Endothelial cell (in vitro differentiated cells): ENCODE measurements at regions not wholly inside any gene's neighbourhood (a gene's known extent, or its start where the extent isn't known, plus 50 kb on each side); places are given as distances from the start of the nearest gene placed in this dataset.

ENCODE experiments used
- DNase-seq: peaks from one replicate; pipeline ENCODE4 v3.0.0; 2021; ENCODE audit warnings: low spot score
- H3K27ac Mint-ChIP-seq: one replicate; pipeline ENCODE4 v1.8.0; 2021; ENCODE audit warnings: mixed read lengths, inconsistent platforms; ENCODE audit not compliant: unreplicated experiment
- H3K27me3 Mint-ChIP-seq: one replicate; pipeline ENCODE4 v1.8.0; 2021; ENCODE audit warnings: mild to moderate bottlenecking, moderate library complexity, mixed read lengths, inconsistent platforms; ENCODE audit not compliant: unreplicated experiment
- H3K36me3 Mint-ChIP-seq: one replicate; pipeline ENCODE4 v1.8.0; 2021; ENCODE audit warnings: mild to moderate bottlenecking, low read depth, mixed read lengths, inconsistent platforms; ENCODE audit not compliant: unreplicated experiment
- H3K4me1 Mint-ChIP-seq: one replicate; pipeline ENCODE4 v1.8.0; 2021; ENCODE audit warnings: mild to moderate bottlenecking, mixed read lengths, inconsistent platforms; ENCODE audit not compliant: unreplicated experiment
- H3K4me3 Mint-ChIP-seq: one replicate; pipeline ENCODE4 v1.8.0; 2021; ENCODE audit warnings: mild to moderate bottlenecking, mixed read lengths, inconsistent platforms; ENCODE audit not compliant: unreplicated experiment
- H3K9me3 Mint-ChIP-seq: one replicate; pipeline ENCODE4 v1.8.0; 2021; ENCODE audit warnings: mixed read lengths, inconsistent platforms; ENCODE audit not compliant: unreplicated experiment
- TF ChIP-seq, protein P1 (sequence below): fragments of 200-600 bp; sonication (generic); IDR thresholded peaks from one replicate; pipeline ENCODE4 v1.5.0; 2021; ENCODE audit warnings: antibody characterized with exemption; ENCODE audit not compliant: unreplicated experiment

DNA sequence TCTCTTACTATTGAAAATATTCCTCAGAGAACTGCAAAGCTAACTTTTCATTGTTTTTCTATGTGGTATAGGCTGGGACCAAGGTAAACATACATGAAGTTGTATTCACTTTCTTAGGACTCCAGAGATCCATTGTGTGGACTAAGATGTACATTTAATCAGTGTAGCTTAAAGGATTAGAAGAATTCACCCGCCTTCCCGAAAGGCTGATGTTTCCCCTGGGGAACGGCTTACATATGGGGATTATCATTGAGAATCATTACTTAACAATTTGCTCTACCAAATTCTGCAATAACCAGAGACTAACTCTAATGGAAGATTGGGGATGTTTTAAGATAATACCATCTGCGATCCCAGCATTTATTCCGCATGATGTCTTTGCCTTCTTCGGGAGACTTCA is 257.1 kb upstream of the KIAA1217 start:
- Mint-ChIP-seq H3K36me3 (no peaks in the 10 kb centered on the region), H3K4me1 (no peaks in the 10 kb centered on the region), H3K9me3 (no peaks in the 10 kb centered on the region), H3K27me3 (no peaks in the 10 kb centered on the region), H3K4me3 (no peak overlapping the region), H3K27ac (no peak overlapping the region)
- TF ChIP-seq, protein P1, sequence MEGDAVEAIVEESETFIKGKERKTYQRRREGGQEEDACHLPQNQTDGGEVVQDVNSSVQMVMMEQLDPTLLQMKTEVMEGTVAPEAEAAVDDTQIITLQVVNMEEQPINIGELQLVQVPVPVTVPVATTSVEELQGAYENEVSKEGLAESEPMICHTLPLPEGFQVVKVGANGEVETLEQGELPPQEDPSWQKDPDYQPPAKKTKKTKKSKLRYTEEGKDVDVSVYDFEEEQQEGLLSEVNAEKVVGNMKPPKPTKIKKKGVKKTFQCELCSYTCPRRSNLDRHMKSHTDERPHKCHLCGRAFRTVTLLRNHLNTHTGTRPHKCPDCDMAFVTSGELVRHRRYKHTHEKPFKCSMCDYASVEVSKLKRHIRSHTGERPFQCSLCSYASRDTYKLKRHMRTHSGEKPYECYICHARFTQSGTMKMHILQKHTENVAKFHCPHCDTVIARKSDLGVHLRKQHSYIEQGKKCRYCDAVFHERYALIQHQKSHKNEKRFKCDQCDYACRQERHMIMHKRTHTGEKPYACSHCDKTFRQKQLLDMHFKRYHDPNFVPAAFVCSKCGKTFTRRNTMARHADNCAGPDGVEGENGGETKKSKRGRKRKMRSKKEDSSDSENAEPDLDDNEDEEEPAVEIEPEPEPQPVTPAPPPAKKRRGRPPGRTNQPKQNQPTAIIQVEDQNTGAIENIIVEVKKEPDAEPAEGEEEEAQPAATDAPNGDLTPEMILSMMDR, result no peak
- no peak for DNase-seq

DNA sequence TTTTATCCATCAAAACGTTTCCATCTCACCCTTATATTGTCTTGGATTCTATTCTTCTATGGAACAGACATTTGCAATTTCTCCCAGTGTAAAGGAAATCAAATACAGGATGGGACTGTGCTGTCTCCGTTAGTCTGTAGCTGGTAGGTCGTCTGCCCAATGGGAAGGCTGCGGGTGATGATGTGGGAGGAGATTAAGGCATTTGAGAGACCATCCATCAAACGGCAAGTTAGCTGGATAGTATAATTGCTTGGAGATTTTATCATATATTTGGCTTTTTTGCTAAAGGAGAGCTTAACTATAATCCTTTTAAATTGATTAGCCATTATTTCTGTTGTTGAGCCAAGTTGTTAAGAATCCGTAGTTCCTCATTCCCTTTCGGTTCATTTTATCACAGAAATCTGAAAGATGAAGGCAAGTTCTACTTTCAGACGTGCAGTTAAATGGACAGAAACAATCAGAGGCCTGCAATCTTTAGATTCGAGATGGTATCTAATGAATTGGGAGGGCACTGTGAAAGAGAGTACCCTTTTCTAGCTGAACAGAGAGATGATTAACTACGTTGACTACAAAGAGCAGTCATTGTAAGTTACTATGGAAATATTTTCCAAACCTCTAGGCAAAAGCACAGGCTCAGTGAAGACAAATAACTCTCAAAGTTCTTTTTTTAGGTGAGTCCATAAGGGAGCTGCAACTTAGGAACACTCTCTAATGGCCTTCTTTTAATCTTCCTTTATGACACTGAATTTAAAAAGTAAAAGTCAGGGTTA is 253.3 kb upstream of the KIAA1217 start:
- Mint-ChIP-seq H3K27ac (no peak overlapping the region), H3K27me3 (no peaks in the 10 kb centered on the region), H3K4me3 (no peak overlapping the region), H3K9me3 (no peaks in the 10 kb centered on the region), H3K36me3 (no peaks in the 10 kb centered on the region), H3K4me1 (no peaks in the 10 kb centered on the region)
- no peak for DNase-seq
- TF ChIP-seq, protein P1, result no peak

DNA sequence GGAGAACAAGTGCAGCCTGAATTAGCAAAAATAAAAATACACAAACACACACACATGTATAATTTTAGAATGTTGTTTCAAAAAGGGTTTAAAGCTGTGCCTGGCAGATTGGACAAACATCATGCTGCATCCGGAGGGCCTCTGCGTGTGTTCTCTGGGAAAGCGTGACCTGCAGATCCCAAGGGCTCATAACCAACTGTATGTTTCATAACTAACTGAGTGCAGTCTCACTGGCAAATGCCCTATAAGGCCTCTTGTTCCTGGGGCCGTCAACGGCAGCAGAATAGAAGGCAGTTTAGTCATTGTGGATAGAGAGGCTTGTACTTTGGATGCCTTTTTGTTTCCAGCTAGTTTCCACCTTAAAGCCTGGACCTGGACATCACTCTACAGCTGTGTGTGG is 243.8 kb upstream of the KIAA1217 start:
- Mint-ChIP-seq H3K27me3 (peaks cover 2% of the 10 kb centered on the region), H3K4me3 (no peak overlapping the region), H3K36me3 (no peaks in the 10 kb centered on the region), H3K4me1 (peaks cover 6% of the 10 kb centered on the region), H3K27ac (no peak overlapping the region), H3K9me3 (no peaks in the 10 kb centered on the region)
- DNase-seq, result no peak
- TF ChIP-seq, protein P1, result no peak

DNA sequence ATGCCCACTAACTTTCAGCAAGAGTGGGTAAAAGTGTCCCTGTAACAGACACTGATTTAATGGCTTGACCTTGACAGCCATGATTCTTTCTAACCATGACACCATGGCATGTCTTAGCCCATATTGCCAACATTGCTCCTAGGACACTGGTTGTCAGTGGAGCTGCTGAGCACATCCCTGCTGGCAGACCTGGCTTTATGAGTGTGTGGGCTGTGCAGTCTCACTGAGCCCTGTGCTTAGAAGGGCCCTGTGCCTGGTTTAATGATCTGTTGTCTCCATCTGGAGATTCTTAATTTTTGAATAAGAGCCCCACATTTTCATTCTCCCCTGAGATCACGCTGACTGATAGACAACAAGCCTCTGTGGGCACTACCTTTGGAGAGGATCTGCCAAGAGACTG is 243.1 kb upstream of the KIAA1217 start:
- DNase-seq, result no peak
- peaks cover 2% of the 10 kb centered on the region for H3K27me3 Mint-ChIP-seq
- H3K4me3 Mint-ChIP-seq, result no peak overlapping the region
- no peaks in the 10 kb centered on the region for H3K9me3 Mint-ChIP-seq
- TF ChIP-seq, protein P1, result no peak
- no peak overlapping the region for H3K27ac Mint-ChIP-seq
- peaks cover 6% of the 10 kb centered on the region for H3K4me1 Mint-ChIP-seq
- no peaks in the 10 kb centered on the region for H3K36me3 Mint-ChIP-seq

DNA sequence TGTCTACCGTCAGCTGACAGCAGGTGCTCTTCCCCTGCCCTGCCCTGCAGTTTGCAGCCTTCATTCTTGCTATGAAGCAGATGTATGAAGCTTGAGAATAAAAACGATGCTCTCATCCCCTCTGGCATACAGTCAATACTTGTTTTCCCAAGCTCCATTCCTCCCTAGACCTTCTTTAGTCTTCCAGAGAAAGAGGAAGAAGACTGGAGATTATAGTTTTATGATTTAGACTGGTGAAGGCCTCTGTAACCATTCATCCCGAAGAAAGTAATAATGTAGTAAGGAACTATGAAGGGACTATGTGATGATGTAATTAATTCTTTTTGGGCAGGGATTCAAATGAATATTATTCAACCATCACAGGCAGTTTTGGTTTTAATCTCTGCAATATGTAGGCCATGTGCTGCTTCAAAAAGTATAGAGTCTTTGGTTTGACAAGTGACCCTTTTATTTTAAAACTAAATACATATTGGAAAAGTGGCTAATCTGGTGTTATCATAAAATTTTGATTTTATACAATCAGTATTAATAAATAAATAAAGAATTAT is 242.4 kb upstream of the KIAA1217 start:
- H3K4me3 Mint-ChIP-seq, result no peak overlapping the region
- H3K4me1 Mint-ChIP-seq, result peaks cover 6% of the 10 kb centered on the region
- peaks cover 2% of the 10 kb centered on the region for H3K27me3 Mint-ChIP-seq
- H3K27ac Mint-ChIP-seq, result no peak overlapping the region
- no peaks in the 10 kb centered on the region for H3K36me3 Mint-ChIP-seq
- TF ChIP-seq, protein P1, result no peak
- no peak for DNase-seq
- H3K9me3 Mint-ChIP-seq, result no peaks in the 10 kb centered on the region
